GM21423 (cell line): ENCODE measurements at regions not wholly inside any gene's neighbourhood (a gene's known extent, or its start where the extent isn't known, plus 50 kb on each side); places are given as distances from the start of the nearest gene placed in this dataset.
A peak's percentile ranks its signal among the peaks of the same experiment; 100 is the strongest.

Source experiments
- ATAC-seq: cut with Tn5 transposase; IDR thresholded peaks from one replicate; pipeline ENCODE4 v1.9.1; 2021; ENCODE audit warnings: mild to moderate bottlenecking, moderate library complexity; ENCODE audit not compliant: unreplicated experiment

- no peak for ATAC-seq
Observed at GRCh38 chr4:153939570-153939969, 150.7 kb upstream of the SFRP2 start.

DNA sequence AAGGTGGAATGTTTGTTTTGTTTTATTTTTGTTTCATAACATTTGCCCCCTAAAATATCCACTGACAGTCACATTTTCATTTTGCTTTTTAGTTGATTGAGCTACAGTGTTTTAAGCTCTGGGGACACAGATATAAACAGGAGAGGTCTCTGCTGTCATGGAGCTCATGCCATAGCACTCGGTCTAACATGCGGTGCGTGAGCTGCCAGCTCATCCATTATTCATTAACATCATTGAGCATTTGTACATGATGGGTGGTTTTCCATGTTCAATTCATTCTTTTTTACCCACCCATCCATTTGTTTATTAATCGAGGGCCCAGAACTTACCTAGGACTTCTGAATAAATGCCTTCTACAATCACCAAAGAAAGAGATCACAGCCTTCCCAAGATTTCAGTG, 150.1 kb upstream of the SFRP2 start:
- ATAC-seq, result no peak

DNA sequence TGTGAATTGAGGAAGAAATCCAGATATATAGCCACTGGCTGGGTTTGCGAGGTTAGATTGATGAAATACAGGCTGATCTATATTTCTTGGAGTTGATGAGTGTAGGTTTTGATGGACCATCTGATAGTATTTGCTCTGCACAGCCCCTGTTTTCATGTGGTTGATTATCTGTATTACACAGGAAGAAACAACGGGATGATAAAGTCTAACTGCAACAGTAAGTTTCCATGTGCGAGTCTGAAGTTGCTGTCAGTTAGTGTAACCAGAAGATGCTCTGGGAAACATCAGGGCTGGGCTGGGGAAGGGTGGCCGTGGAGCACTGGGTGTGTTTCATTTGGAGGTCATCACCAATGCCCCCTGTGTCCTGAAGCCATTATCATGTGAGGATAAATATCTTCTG, 148.4 kb upstream of the SFRP2 start:
- ATAC-seq, result no peak

- no peak for ATAC-seq
Observed at GRCh38 chr4:153936121-153936520, 147.2 kb upstream of the SFRP2 start.

DNA sequence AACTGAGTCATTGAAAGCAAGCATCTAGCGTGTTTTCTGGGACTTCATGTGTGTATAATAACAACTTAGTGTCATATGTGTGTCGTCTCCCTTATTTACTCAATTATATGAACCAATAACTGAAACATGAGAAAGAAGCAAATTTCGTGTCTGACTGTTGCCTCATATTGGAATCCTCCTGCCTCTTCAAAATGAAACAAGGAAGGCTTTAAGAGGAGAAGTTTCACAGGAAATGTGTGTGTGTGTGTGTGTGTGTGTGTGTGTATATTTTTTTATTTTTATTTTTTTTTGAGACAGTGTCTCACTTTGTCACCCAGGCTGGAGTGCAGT, 145.8 kb upstream of the SFRP2 start:
- ATAC-seq, result no peak

GRCh38 chr4:153933915-153934687, 145.2 kb upstream of the SFRP2 start:
- no peak for ATAC-seq

DNA sequence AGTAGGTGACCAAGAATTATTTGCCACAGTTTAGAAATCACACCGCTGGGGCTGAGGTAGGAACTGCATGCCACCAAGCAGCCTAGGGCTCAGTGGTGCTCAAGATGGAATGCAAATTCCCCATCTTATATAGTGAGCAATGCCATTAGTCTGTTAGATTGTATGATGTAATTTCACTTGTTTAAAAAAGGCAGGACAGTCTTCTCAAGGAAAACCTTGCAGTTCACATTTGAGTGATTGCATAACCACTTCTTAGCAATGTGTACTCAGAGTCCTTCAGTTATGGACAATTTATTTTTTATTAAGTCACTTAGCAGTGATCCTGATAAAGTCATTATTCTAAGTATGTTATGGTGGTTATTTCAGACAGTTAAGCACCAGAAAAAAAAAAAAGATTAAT, 142.9 kb upstream of the SFRP2 start:
- ATAC-seq, result no peak

DNA sequence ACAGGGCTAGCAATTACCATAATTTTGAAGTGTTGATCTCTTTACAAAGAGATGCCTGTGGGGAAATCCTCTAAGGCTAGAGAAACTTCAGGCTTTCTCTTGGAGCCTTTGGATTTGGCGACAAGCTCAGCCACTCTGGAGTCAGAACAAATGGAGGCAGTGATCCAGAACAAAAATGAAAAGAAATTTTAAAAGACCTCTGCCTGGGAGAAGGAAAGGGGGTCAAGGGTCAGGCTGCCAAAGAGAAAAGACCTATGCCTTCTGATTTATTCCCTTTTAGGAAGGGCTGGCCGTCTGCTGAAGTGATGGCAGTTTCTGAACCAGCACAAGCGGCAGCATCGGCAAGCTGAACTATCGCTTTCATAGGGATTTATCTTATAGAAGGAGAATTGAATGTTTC, 140.8 kb upstream of the SFRP2 start:
- no peak for ATAC-seq

DNA sequence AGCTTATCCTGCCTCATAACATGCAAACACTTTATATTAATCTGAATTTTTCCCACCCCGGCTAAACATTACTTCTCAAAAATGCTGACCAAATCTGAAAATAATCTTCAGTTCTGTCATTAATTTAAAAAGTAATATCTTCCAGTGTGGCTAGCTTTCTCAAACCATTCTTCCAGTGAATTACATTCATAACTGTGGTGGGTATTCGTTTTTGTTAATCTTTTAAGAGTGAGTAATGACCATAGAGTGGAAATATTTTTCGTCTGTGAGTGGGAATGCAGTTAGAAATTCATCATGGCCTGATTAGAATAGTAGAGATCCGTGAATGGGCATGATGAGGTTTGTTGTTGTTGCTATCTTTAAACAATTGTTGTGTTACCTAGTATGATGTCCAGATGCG, 138.6 kb upstream of the SFRP2 start:
- no peak for ATAC-seq

DNA sequence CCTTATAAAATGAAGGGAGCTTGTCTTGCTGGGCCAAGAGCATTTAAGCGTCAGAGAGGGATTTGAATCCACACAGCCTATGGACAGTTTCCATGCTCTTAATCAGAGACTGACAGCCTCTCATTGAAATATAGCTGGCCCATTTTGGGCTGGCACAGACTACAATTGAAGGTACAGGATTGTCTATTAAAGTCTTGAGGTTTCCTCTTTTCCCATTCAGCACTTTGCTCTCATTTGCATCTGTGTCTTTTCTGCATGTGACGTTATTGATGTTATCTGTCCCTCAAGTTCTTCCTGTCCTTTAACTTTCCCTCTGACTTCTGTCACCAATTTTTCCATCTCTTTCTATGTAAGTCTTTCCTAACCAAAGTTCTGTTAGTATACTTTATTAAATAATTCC, 133.3 kb upstream of the SFRP2 start:
- no peak for ATAC-seq

DNA sequence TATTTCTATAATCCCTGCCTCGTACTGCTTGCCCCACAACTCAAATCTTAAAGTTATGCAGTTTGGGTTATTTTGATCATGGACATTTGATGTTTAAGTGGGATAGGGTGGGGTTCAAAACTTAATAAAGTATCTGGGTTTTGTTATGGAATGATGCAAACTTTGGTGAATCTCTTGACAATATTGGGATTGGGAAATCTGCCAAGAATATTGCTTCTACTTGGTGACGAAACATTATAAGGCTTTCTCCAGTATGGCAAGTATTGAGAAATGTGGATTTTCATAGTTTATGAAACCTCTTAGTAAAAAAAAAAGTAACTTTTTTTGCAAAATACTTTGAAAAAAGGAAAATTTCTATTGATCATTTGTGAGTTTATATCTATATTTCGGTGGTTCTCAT, 130.8 kb upstream of the SFRP2 start:
- ATAC-seq, result no peak

GRCh38 chr4:153916273-153916755, 127.4 kb upstream of the SFRP2 start:
- ATAC-seq, result peak; percentile 97

DNA sequence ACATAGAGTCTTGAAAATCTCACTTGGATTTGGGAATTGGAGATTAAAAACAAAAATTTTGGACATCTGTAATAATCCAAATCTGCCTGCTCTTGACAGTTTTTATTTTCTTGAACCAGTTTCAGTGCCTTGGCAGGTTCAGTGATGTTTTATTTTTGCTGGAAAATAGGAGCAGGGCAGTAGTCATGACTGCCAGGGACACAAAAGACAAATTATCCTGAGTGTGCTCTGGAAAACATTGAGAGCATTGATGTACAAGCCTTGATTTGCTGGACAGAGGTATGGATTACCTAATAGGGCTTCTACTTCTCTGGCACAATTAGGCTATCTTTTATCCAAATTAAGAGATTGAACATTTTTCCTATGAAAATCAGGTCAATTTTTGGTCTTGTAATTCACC, 123.4 kb upstream of the SFRP2 start:
- no peak for ATAC-seq

DNA sequence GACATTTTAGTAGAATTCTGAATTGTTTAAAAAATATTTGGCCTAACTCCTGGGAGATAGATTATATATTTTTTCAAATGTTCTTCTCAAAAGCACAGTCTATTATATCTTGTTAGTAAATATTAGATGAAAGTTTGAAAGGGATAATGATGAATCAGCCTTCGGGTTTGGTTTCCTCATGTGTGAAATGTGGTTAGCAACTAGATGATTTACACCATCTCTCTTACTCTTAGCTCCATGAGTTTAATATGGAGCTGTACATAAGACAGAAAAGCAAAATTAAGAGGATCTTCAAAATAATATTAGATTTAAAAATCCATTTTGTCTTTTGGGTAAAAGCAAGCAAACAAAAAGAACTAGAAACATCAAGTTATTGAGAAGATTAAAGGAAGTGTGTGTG, 120.8 kb upstream of the SFRP2 start:
- ATAC-seq, result no peak

GRCh38 chr4:153906231-153906630, 117.3 kb upstream of the SFRP2 start:
- ATAC-seq, result no peak

DNA sequence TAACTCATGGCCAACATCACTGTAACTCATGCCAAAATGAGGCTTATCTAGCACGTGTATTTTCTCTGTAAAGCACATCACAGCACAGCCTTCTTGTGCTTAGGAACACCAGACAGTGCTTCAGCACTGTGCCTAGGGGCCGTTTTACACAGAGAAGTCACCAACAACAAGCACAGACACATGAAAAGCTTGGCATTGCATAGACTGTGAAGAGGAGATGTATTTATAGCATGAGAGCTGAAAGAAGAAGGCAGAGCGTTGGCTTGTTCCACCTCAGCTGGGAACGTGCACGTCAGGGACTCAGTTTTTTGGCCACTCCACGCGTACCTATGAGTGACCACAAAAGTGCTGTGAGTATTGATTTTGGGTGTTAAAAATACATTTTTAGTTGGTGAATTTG, 116.3 kb upstream of the SFRP2 start:
- ATAC-seq, result no peak

DNA sequence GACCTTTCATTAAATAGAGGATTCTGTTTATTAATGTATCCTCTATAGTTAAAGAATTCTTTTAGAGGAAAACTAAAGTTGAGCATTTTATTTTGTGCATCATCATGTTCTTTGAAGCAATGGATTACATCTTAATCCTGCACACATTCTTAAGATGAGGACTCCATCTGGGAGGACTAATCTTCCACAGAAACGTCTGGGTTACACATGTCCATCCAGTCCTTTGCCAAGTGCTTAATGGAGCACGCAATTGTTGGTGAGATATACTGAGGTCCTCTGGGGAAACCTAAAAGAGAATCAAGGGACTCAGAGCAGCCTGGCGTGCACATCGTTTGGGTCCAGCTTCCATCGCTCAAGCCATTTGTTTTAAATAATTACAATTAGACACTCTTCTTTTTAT, 115.1 kb upstream of the SFRP2 start:
- no peak for ATAC-seq

DNA sequence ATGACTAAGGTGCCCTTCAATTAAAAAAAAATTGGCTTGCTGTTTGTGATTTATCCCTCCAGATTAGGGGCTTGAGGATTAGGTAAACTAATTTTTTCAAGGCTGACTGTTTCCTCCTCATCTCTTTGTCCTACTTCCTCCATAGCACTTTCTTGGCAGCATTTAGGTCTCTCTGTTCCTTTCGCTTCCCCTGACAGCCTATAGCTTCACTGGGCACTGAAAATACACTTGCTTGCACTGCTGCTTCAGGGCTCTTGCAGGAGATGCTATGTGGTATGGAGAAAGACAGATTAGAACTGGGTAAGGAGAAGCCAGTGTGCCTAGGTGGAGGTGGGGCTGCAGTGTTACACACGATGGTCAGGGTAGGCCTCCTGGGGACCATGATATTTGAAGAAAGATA, 112.3 kb upstream of the SFRP2 start:
- ATAC-seq, result no peak

DNA sequence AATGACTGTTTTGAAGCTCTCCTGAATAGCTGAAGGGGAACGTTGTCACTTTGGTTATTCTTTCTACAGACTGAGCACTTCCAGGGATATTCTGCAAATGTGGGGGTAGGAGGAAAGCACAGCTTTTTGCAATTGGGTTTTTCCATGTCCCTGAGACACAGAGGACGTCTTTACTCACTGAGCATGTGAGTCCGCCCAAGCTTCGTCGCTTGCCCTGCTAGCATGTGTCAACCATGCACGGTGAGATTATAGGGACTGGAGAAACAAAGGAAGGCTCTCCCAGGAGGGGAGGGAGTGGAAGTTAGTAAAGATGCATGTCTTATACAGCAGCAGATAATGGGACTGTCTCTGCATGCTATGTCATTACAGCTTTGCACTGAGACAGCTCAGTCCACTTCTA, 111.5 kb upstream of the SFRP2 start:
- ATAC-seq, result no peak

DNA sequence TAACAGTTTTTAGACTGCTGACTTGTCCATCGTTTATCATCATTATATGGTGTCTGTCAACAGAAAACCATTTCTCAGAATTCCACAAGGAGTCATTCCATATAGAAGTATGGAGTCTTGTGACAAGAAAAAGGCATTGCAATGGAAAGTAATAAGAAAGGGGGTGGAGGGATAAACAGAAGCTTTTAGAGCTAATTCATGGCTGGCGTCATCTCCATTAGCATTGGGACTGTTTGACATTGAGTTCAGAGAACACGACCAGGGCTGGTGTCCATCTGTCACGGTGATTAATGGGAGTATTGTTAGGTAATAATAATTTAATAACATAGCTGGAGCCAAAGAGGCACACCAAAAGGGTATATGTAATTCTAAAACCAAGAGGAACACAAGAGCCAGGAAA, 101.9 kb upstream of the SFRP2 start:
- ATAC-seq, result no peak

- no peak for ATAC-seq
Observed at GRCh38 chr4:153887217-153887616, 98.3 kb upstream of the SFRP2 start.

DNA sequence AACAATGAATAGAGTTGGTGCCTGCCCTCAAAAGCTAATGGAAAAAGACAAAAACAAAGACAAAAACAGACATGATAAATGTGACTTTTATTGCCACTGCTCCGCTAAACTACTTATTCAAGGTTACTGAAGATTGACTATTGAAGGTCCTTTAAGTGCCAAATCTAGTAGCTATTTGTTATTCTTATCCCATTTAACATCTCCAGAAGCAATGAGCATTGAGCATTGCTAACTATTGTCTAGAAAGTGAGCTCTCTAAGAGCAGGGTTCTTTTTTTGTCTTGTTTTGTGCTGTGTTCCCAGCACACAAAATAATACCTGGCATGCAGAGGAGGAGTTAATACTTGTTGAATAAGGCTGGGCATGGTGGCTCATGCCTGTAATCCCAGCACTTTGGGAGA, 95.4 kb upstream of the SFRP2 start:
- no peak for ATAC-seq

DNA sequence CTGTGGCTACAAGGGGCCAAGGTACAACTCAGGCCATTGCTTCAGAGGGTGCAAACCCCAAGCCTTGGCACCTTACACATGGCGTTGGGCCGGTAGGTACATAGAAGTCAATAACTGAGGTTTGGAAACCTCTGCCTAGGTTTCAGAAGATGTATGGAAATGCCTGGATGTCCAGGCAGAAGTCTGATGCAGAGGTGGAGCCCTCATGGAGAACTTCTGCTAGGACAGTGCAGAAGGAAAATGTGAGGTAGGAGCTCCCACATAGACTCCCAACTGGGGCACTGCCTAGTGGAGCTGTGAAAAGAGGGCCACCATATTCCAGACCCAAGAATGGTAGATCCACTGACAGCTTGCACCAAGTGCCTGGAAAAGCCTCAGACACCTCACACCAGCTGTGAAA, 92.1 kb upstream of the SFRP2 start:
- ATAC-seq, result no peak
